K562 (cell line): ENCODE measurements at regions not wholly inside any gene's neighbourhood (a gene's known extent, or its start where the extent isn't known, plus 50 kb on each side); places are given as distances from the start of the nearest gene placed in this dataset.

ENCODE experiments used
- CBX8 ChIP-seq: fragments of 200-600 bp; sonication (generic); IDR thresholded peaks from 2 replicates; pipeline ENCODE4 v1.6.1; 2012; ENCODE audit warnings: borderline replicate concordance, mixed run types, low read depth, mild to moderate bottlenecking, moderate library complexity, mixed read lengths, low read length, control low read depth, inconsistent platforms; ENCODE audit not compliant: poor library complexity, severe bottlenecking; ENCODE audit errors: extremely low read depth
- ELF2 ChIP-seq: fragments of 250-450 bp; sonication (Bioruptor Pico); IDR thresholded peaks from 2 replicates; pipeline ENCODE4 v1.5.0; 2021; ENCODE audit warnings: mild to moderate bottlenecking
- EZH2 ChIP-seq: IDR thresholded peaks from 2 replicates; pipeline ENCODE4 v1.6.1; 2012; ENCODE audit warnings: low read depth, mild to moderate bottlenecking, inconsistent platforms, low read length, borderline replicate concordance
- GTF2F1 ChIP-seq: IDR thresholded peaks from 2 replicates; pipeline ENCODE4 v1.6.1; 2011; ENCODE audit warnings: low read depth, low read length, improper control_type of control experiment
- TAF15 ChIP-seq: fragments of 200-400 bp; formaldehyde crosslinking; IDR thresholded peaks from 2 replicates; pipeline ENCODE4 v1.6.1; 2017; ENCODE audit warnings: mild to moderate bottlenecking, low read depth, low read length, moderate library complexity
- THRAP3 ChIP-seq: fragments of 450-650 bp; IDR thresholded peaks from 2 replicates; pipeline ENCODE4 v1.6.1; 2016; ENCODE audit warnings: mild to moderate bottlenecking, inconsistent platforms, borderline replicate concordance
- TRIM24 ChIP-seq, 2 experiments: fragments of 450-650 bp; IDR thresholded peaks; 2 replicates each; pipeline ENCODE4 v1.6.1; 2016
- ZBTB43 ChIP-seq: sonication (generic); formaldehyde crosslinking; IDR thresholded peaks from 2 replicates; pipeline ENCODE4 v1.8.0; 2023; ENCODE audit warnings: mild to moderate bottlenecking, missing genetic modification reagents
- ZNF444 ChIP-seq: fragments of 250-450 bp; sonication (Bioruptor Pico); IDR thresholded peaks from 2 replicates; pipeline ENCODE4 v1.4.0; 2020; ENCODE audit warnings: mild to moderate bottlenecking, moderate library complexity
- TF ChIP-seq, protein P1 (sequence below): fragments of 250-450 bp; sonication (Bioruptor Pico); IDR thresholded peaks from 2 replicates; pipeline ENCODE4 v1.4.0; 2020
- TF ChIP-seq, protein P2 (sequence below): sonication (generic); formaldehyde crosslinking; IDR thresholded peaks from 2 replicates; pipeline ENCODE4 v1.8.0; 2022; ENCODE audit warnings: mild to moderate bottlenecking, low read depth, missing genetic modification reagents

GRCh38 chr3:187994221-187995042 is 159.5 kb upstream of the LPP start (continued):
- TF ChIP-seq, protein P1, sequence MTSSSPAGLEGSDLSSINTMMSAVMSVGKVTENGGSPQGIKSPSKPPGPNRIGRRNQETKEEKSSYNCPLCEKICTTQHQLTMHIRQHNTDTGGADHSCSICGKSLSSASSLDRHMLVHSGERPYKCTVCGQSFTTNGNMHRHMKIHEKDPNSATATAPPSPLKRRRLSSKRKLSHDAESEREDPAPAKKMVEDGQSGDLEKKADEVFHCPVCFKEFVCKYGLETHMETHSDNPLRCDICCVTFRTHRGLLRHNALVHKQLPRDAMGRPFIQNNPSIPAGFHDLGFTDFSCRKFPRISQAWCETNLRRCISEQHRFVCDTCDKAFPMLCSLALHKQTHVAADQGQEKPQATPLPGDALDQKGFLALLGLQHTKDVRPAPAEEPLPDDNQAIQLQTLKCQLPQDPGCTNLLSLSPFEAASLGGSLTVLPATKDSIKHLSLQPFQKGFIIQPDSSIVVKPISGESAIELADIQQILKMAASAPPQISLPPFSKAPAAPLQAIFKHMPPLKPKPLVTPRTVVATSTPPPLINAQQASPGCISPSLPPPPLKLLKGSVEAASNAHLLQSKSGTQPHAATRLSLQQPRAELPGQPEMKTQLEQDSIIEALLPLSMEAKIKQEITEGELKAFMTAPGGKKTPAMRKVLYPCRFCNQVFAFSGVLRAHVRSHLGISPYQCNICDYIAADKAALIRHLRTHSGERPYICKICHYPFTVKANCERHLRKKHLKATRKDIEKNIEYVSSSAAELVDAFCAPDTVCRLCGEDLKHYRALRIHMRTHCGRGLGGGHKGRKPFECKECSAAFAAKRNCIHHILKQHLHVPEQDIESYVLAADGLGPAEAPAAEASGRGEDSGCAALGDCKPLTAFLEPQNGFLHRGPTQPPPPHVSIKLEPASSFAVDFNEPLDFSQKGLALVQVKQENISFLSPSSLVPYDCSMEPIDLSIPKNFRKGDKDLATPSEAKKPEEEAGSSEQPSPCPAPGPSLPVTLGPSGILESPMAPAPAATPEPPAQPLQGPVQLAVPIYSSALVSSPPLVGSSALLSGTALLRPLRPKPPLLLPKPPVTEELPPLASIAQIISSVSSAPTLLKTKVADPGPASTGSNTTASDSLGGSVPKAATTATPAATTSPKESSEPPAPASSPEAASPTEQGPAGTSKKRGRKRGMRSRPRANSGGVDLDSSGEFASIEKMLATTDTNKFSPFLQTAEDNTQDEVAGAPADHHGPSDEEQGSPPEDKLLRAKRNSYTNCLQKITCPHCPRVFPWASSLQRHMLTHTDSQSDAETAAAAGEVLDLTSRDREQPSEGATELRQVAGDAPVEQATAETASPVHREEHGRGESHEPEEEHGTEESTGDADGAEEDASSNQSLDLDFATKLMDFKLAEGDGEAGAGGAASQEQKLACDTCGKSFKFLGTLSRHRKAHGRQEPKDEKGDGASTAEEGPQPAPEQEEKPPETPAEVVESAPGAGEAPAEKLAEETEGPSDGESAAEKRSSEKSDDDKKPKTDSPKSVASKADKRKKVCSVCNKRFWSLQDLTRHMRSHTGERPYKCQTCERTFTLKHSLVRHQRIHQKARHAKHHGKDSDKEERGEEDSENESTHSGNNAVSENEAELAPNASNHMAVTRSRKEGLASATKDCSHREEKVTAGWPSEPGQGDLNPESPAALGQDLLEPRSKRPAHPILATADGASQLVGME (CRISPR knock-in tag) = no peak
- no peak for TF ChIP-seq CBX8
- TF ChIP-seq EZH2 = no peak
- TF ChIP-seq ELF2 = no peak
- TF ChIP-seq ZNF444 (CRISPR knock-in tag) = no peak
- TF ChIP-seq GTF2F1 = no peak
- TF ChIP-seq TRIM24 (IDR thresholded peaks at IDR 0.05) = no peak
- TF ChIP-seq TAF15 = no peak
- TF ChIP-seq THRAP3 = no peak
- TF ChIP-seq ZBTB43 (CRISPR knock-in tag) = no peak
- TF ChIP-seq, protein P2, sequence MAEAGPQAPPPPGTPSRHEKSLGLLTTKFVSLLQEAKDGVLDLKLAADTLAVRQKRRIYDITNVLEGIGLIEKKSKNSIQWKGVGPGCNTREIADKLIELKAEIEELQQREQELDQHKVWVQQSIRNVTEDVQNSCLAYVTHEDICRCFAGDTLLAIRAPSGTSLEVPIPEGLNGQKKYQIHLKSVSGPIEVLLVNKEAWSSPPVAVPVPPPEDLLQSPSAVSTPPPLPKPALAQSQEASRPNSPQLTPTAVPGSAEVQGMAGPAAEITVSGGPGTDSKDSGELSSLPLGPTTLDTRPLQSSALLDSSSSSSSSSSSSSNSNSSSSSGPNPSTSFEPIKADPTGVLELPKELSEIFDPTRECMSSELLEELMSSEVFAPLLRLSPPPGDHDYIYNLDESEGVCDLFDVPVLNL = no peak
